Right hindlimb (tissue), 1 donor: ENCODE measurements at regions not wholly inside any gene's neighbourhood (a gene's known extent, or its start where the extent isn't known, plus 50 kb on each side); places are given as distances from the start of the nearest gene placed in this dataset.
A peak's percentile ranks its signal among the peaks of the same experiment; 100 is the strongest.

Experiments
- DNase-seq: peaks from one replicate; pipeline ENCODE4 v3.0.0-alpha.2; 2018

GRCh38 chr14:86543521-86543920 is 1013.6 kb downstream of the FLRT2 start:
- peak; percentile 21 for DNase-seq

- no peak for DNase-seq
These were observed 1012.0 kb downstream of the FLRT2 start for GRCh38 chr14:86541972-86542371.

GRCh38 chr14:86540636-86541247 is 1010.8 kb downstream of the FLRT2 start:
- DNase-seq, result no peak

GRCh38 chr14:86539361-86540070 is 1009.6 kb downstream of the FLRT2 start:
- DNase-seq, result no peak

GRCh38 chr14:86533834-86534233 is 1003.9 kb downstream of the FLRT2 start:
- DNase-seq, result no peak

- DNase-seq, result no peak
These were observed 1002.3 kb downstream of the FLRT2 start for GRCh38 chr14:86532219-86532618.

- no peak for DNase-seq
These were observed 1000.5 kb downstream of the FLRT2 start for GRCh38 chr14:86530457-86530856.

- no peak for DNase-seq
These were observed 997.4 kb downstream of the FLRT2 start for GRCh38 chr14:86527312-86527711.

- DNase-seq, result no peak
These were observed 995.7 kb downstream of the FLRT2 start for GRCh38 chr14:86525673-86526072.

- DNase-seq, result no peak
These were observed 991.9 kb downstream of the FLRT2 start for GRCh38 chr14:86521843-86522242.

GRCh38 chr14:86521031-86521730 is 991.2 kb downstream of the FLRT2 start:
- DNase-seq, result no peak

- DNase-seq, result no peak
These were observed 988.4 kb downstream of the FLRT2 start for GRCh38 chr14:86518298-86518697.

- DNase-seq, result no peak
These were observed 985.3 kb downstream of the FLRT2 start for GRCh38 chr14:86515195-86515594.

- no peak for DNase-seq
These were observed 983.6 kb downstream of the FLRT2 start for GRCh38 chr14:86513564-86513963.

GRCh38 chr14:86513056-86513455 is 983.1 kb downstream of the FLRT2 start:
- no peak for DNase-seq

GRCh38 chr14:86510491-86510890 is 980.5 kb downstream of the FLRT2 start:
- no peak for DNase-seq

GRCh38 chr14:86505808-86506207 is 975.9 kb downstream of the FLRT2 start:
- DNase-seq, result no peak

GRCh38 chr14:86501611-86502010 is 971.7 kb downstream of the FLRT2 start:
- DNase-seq, result no peak

- no peak for DNase-seq
These were observed 961.8 kb downstream of the FLRT2 start for GRCh38 chr14:86491743-86492142.

- no peak for DNase-seq
These were observed 951.2 kb downstream of the FLRT2 start for GRCh38 chr14:86481104-86481503.

- peak; percentile 17 for DNase-seq
These were observed 934.4 kb downstream of the FLRT2 start for GRCh38 chr14:86464341-86464740.

GRCh38 chr14:86462193-86462753 is 932.3 kb downstream of the FLRT2 start:
- DNase-seq, result no peak

GRCh38 chr14:86457481-86458135 is 927.7 kb downstream of the FLRT2 start:
- no peak for DNase-seq
